ENCODE measurements at regions not wholly inside any gene's neighbourhood (a gene's known extent, or its start where the extent isn't known, plus 50 kb on each side); places are given as distances from the start of the nearest gene placed in this dataset.

DNA sequence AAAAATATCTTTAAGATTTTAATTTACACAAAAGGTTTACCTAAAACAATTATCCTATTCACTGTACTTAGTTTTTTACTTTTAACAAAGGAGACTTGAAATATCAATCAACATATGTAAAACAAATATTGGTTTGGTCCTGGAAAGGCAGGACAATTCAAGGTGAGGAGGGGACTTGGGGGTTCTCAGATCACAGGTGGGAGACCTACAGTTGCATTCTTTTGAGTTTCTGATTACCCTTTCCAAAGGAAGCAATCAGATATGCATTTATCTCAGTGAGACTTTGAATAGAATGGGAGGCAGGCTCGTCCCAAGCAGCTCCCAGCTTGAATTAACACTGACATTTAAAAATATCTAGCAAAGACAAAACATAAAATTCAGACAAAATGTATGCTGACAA lies 1917.3 kb downstream of the C4orf33 start:
- H3K9me3 ChIP-seq (ENCODE audit: control insufficient read depth in 4 of 4, insufficient read depth in 3 of 4, low read length in 3 of 4): no peaks in the 10 kb centered on the region
- ATAC-seq (ENCODE audit: insufficient read depth, low FRiP score): no peak
- H3K9ac ChIP-seq (ENCODE audit: insufficient read depth in 1 of 2, low read length in 2 of 2): no peak overlapping the region
- no peak for DNase-seq
- no peaks in the 10 kb centered on the region for H3K4me1 ChIP-seq (ENCODE audit: control insufficient read depth in 5 of 5, insufficient read depth in 5 of 5, low read length in 5 of 5)
- TF ChIP-seq, protein P1, sequence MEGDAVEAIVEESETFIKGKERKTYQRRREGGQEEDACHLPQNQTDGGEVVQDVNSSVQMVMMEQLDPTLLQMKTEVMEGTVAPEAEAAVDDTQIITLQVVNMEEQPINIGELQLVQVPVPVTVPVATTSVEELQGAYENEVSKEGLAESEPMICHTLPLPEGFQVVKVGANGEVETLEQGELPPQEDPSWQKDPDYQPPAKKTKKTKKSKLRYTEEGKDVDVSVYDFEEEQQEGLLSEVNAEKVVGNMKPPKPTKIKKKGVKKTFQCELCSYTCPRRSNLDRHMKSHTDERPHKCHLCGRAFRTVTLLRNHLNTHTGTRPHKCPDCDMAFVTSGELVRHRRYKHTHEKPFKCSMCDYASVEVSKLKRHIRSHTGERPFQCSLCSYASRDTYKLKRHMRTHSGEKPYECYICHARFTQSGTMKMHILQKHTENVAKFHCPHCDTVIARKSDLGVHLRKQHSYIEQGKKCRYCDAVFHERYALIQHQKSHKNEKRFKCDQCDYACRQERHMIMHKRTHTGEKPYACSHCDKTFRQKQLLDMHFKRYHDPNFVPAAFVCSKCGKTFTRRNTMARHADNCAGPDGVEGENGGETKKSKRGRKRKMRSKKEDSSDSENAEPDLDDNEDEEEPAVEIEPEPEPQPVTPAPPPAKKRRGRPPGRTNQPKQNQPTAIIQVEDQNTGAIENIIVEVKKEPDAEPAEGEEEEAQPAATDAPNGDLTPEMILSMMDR (IDR thresholded peaks at IDR 0.05; ENCODE audit: control extremely low read depth, extremely low read depth): no peak
- 56 to 71% methylated on average over 1 of the region's 1 CpG for WGBS, 2 donors
- no peaks in the 10 kb centered on the region for H3K36me3 ChIP-seq (ENCODE audit: control insufficient read depth in 4 of 4, insufficient read depth in 4 of 4, low read length in 4 of 4)
- no peak overlapping the region for H3K4me3 ChIP-seq
- no peaks in the 10 kb centered on the region for H3K27me3 ChIP-seq (ENCODE audit: control insufficient read depth in 3 of 3, insufficient read depth in 3 of 3, low read length in 2 of 3)
- no peak overlapping the region for H3K27ac ChIP-seq (ENCODE audit: low read depth in 1 of 2, low read length in 1 of 2)

DNA sequence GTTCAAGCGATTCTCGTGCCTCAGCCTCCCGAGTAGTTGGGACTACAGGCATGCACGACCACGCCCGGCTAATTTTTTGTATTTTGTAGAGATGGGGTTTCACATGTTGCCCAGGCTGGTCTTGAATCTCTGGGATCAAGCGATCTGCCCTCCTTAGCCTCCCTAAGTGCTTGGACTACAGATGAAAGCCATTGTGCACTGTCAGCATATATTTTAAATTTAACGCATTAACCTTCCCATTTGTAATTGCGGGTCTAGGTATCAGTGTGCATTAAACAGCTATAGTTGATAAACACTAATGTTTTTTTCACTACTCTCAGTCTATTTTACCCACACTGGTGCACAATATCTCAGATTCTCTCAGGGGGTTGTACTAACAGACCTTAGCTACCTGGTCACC lies 1930.8 kb downstream of the C4orf33 start:
- TF ChIP-seq, protein P1 (IDR thresholded peaks at IDR 0.05; ENCODE audit: control extremely low read depth, extremely low read depth): no peak
- Histone ChIP-seq H3K9ac (ENCODE audit: insufficient read depth in 1 of 2, low read length in 2 of 2) (no peak overlapping the region), H3K27ac (ENCODE audit: low read depth in 1 of 2, low read length in 1 of 2) (no peak overlapping the region), H3K9me3 (ENCODE audit: control insufficient read depth in 4 of 4, insufficient read depth in 3 of 4, low read length in 3 of 4) (no peaks in the 10 kb centered on the region), H3K27me3 (ENCODE audit: control insufficient read depth in 3 of 3, insufficient read depth in 3 of 3, low read length in 2 of 3) (no peaks in the 10 kb centered on the region), H3K4me1 (ENCODE audit: control insufficient read depth in 5 of 5, insufficient read depth in 5 of 5, low read length in 5 of 5) (no peaks in the 10 kb centered on the region), H3K36me3 (ENCODE audit: control insufficient read depth in 4 of 4, insufficient read depth in 4 of 4, low read length in 4 of 4) (no peaks in the 10 kb centered on the region), H3K4me3 (no peak overlapping the region)
- no peak for DNase-seq
- ATAC-seq (ENCODE audit: insufficient read depth, low FRiP score): no peak
- 95 to 96% methylated on average over 9 of the region's 9 CpGs for WGBS, 2 donors

DNA sequence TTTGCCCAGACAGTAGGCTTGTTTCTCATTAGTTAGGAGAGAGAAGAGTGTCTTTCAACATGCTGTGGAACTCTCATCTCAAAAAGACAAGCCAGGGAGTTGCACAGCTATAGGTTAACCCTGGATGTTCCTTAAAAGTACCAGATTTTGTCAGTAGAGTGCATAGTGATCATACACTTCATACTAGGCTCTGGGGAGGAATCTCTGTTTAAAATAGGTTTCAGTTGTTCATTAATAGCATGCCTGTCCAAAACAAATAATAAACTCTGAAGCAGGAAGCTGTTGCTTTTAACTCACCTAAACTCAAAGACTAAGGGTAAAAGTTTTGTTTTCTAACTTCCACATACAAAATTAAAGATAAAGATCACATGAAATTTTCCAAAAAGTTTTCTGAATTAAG lies 1948.4 kb downstream of the C4orf33 start:
- TF ChIP-seq, protein P1 (IDR thresholded peaks at IDR 0.05; ENCODE audit: control extremely low read depth, extremely low read depth): no peak
- Histone ChIP-seq H3K9ac (ENCODE audit: insufficient read depth in 1 of 2, low read length in 2 of 2) (no peak overlapping the region), H3K9me3 (ENCODE audit: control insufficient read depth in 4 of 4, insufficient read depth in 3 of 4, low read length in 3 of 4) (no peaks in the 10 kb centered on the region), H3K27me3 (ENCODE audit: control insufficient read depth in 3 of 3, insufficient read depth in 3 of 3, low read length in 2 of 3) (no peaks in the 10 kb centered on the region), H3K36me3 (ENCODE audit: control insufficient read depth in 4 of 4, insufficient read depth in 4 of 4, low read length in 4 of 4) (no peaks in the 10 kb centered on the region), H3K27ac (ENCODE audit: low read depth in 1 of 2, low read length in 1 of 2) (no peak overlapping the region), H3K4me1 (ENCODE audit: control insufficient read depth in 5 of 5, insufficient read depth in 5 of 5, low read length in 5 of 5) (no peaks in the 10 kb centered on the region), H3K4me3 (no peak overlapping the region)
- DNase-seq (no peak), ATAC-seq (ENCODE audit: insufficient read depth, low FRiP score) (no peak)

DNA sequence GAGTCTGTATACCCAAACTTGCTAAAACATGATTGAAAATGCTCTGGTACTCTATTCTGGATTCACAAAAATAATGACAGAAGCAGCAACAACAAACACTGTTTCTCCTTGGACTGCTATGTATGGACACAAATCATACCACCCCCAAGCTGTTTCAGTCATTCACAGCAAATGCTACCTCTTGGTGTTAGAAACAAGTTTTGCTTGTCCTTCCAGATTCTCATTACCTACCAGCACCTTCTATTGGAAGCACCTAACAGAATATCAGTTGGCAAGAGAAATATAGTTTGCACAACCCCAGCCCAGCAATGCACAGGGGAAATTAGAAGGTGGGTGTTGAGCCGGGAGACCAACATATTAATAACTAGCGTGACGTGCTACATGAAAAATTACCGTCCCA lies 1950.9 kb downstream of the C4orf33 start:
- H3K36me3 ChIP-seq (ENCODE audit: control insufficient read depth in 4 of 4, insufficient read depth in 4 of 4, low read length in 4 of 4): no peaks in the 10 kb centered on the region
- WGBS, 2 donors: 83 to 96% methylated on average over 4 of the region's 4 CpGs
- ATAC-seq (ENCODE audit: insufficient read depth, low FRiP score) (no peak), DNase-seq (no peak)
- no peaks in the 10 kb centered on the region for H3K9me3 ChIP-seq (ENCODE audit: control insufficient read depth in 4 of 4, insufficient read depth in 3 of 4, low read length in 3 of 4)
- TF ChIP-seq, protein P1 (IDR thresholded peaks at IDR 0.05; ENCODE audit: control extremely low read depth, extremely low read depth): no peak
- H3K9ac ChIP-seq (ENCODE audit: insufficient read depth in 1 of 2, low read length in 2 of 2): no peak overlapping the region
- no peak overlapping the region for H3K4me3 ChIP-seq
- no peaks in the 10 kb centered on the region for H3K27me3 ChIP-seq (ENCODE audit: control insufficient read depth in 3 of 3, insufficient read depth in 3 of 3, low read length in 2 of 3)
- H3K4me1 ChIP-seq (ENCODE audit: control insufficient read depth in 5 of 5, insufficient read depth in 5 of 5, low read length in 5 of 5): no peaks in the 10 kb centered on the region
- H3K27ac ChIP-seq (ENCODE audit: low read depth in 1 of 2, low read length in 1 of 2): no peak overlapping the region

Data from lung (tissue), 11 donors.